ENCODE measurements at regions not wholly inside any gene's neighbourhood (a gene's known extent, or its start where the extent isn't known, plus 50 kb on each side); places are given as distances from the start of the nearest gene placed in this dataset.
"Not testable (repeated sequence)": the region's sequence is repeated elsewhere in the genome, so short reads cannot be mapped to it uniquely, and the experiment has no call there.

DNA sequence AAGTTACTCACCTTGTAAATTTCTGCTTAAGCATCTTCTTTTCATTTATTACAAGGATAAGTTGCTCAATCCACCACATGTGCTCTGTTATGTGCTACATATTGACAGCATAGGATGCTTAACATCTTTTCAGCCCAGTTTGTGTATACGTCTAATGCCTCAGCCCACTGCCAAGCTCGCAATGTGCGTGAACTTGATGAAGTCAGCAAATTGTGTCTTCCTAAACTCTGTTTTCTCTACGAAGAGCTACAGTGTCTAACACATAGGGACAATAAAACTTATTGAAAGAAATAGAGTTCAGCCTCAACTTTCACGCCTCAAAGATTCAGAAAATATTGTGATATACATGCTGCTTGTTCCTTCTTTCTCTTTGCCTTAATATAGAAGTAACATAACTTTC, 500.0 kb downstream of the TFAP2B start:
- ATAC-seq (ENCODE audit: insufficient read depth, low FRiP score) (no peak), DNase-seq (peak in 2 of 3 donors; percentile 11 to 45)
- H3K4me1 ChIP-seq (ENCODE audit: control insufficient read depth in 5 of 5, insufficient read depth in 5 of 5, low read length in 5 of 5) = no peaks in the 10 kb centered on the region
- TF ChIP-seq CTCF (IDR thresholded peaks at IDR 0.05; ENCODE audit: control extremely low read depth, extremely low read depth) = no peak
- no peak overlapping the region for H3K27ac ChIP-seq (ENCODE audit: low read depth in 1 of 2, low read length in 1 of 2)
- no peak overlapping the region for H3K9ac ChIP-seq (ENCODE audit: insufficient read depth in 1 of 2, low read length in 2 of 2)
- no peaks in the 10 kb centered on the region for H3K36me3 ChIP-seq (ENCODE audit: control insufficient read depth in 4 of 4, insufficient read depth in 4 of 4, low read length in 4 of 4)
- H3K4me3 ChIP-seq = no peak overlapping the region
- no peaks in the 10 kb centered on the region for H3K9me3 ChIP-seq (ENCODE audit: control insufficient read depth in 4 of 4, insufficient read depth in 3 of 4, low read length in 3 of 4)
- no peaks in the 10 kb centered on the region for H3K27me3 ChIP-seq (ENCODE audit: control insufficient read depth in 3 of 3, insufficient read depth in 3 of 3, low read length in 2 of 3)
- WGBS, 2 donors = 63 to 70% methylated on average over 5 of the region's 5 CpGs

- ATAC-seq (ENCODE audit: insufficient read depth, low FRiP score); H3K36me3 ChIP-seq (ENCODE audit: control insufficient read depth in 4 of 4, insufficient read depth in 4 of 4, low read length in 4 of 4); H3K9ac ChIP-seq (ENCODE audit: insufficient read depth in 1 of 2, low read length in 2 of 2); H3K27me3 ChIP-seq (ENCODE audit: control insufficient read depth in 3 of 3, insufficient read depth in 3 of 3, low read length in 2 of 3); H3K4me3 ChIP-seq; DNase-seq; H3K4me1 ChIP-seq (ENCODE audit: control insufficient read depth in 5 of 5, insufficient read depth in 5 of 5, low read length in 5 of 5); H3K27ac ChIP-seq (ENCODE audit: low read depth in 1 of 2, low read length in 1 of 2); H3K9me3 ChIP-seq (ENCODE audit: control insufficient read depth in 4 of 4, insufficient read depth in 3 of 4, low read length in 3 of 4): not testable (repeated sequence)
- 89 to 98% methylated on average over 3 of the region's 3 CpGs for WGBS, 2 donors
These were observed 502.8 kb downstream of the TFAP2B start for GRCh38 chr6:51321477-51321876.

GRCh38 chr6:51322505-51322904, 503.8 kb downstream of the TFAP2B start:
- Histone ChIP-seq H3K9me3 (ENCODE audit: control insufficient read depth in 4 of 4, insufficient read depth in 3 of 4, low read length in 3 of 4) (no peaks in the 10 kb centered on the region), H3K9ac (ENCODE audit: insufficient read depth in 1 of 2, low read length in 2 of 2) (no peak overlapping the region), H3K27ac (ENCODE audit: low read depth in 1 of 2, low read length in 1 of 2) (no peak overlapping the region), H3K4me3 (no peak overlapping the region), H3K27me3 (ENCODE audit: control insufficient read depth in 3 of 3, insufficient read depth in 3 of 3, low read length in 2 of 3) (no peaks in the 10 kb centered on the region), H3K36me3 (ENCODE audit: control insufficient read depth in 4 of 4, insufficient read depth in 4 of 4, low read length in 4 of 4) (no peaks in the 10 kb centered on the region), H3K4me1 (ENCODE audit: control insufficient read depth in 5 of 5, insufficient read depth in 5 of 5, low read length in 5 of 5) (no peaks in the 10 kb centered on the region)
- TF ChIP-seq CTCF (IDR thresholded peaks at IDR 0.05; ENCODE audit: control extremely low read depth, extremely low read depth) = no peak
- DNase-seq = no peak
- no peak for ATAC-seq (ENCODE audit: insufficient read depth, low FRiP score)

GRCh38 chr6:51323056-51323455, 504.4 kb downstream of the TFAP2B start:
- DNase-seq = no peak
- WGBS, 2 donors = 38 to 43% methylated on average over 1 of the region's 1 CpG

More at GRCh38 chr6:51323056-51323455, 504.4 kb downstream of the TFAP2B start:
- Histone ChIP-seq H3K27ac (ENCODE audit: low read depth in 1 of 2, low read length in 1 of 2) (no peak overlapping the region), H3K36me3 (ENCODE audit: control insufficient read depth in 4 of 4, insufficient read depth in 4 of 4, low read length in 4 of 4) (no peaks in the 10 kb centered on the region), H3K9me3 (ENCODE audit: control insufficient read depth in 4 of 4, insufficient read depth in 3 of 4, low read length in 3 of 4) (no peaks in the 10 kb centered on the region), H3K27me3 (ENCODE audit: control insufficient read depth in 3 of 3, insufficient read depth in 3 of 3, low read length in 2 of 3) (no peaks in the 10 kb centered on the region), H3K9ac (ENCODE audit: insufficient read depth in 1 of 2, low read length in 2 of 2) (no peak overlapping the region), H3K4me3 (no peak overlapping the region), H3K4me1 (ENCODE audit: control insufficient read depth in 5 of 5, insufficient read depth in 5 of 5, low read length in 5 of 5) (no peaks in the 10 kb centered on the region)
- TF ChIP-seq CTCF (IDR thresholded peaks at IDR 0.05; ENCODE audit: control extremely low read depth, extremely low read depth) = no peak
- no peak for ATAC-seq (ENCODE audit: insufficient read depth, low FRiP score)
